Pancreas (tissue), 10 donors: ENCODE measurements at regions not wholly inside any gene's neighbourhood (a gene's known extent, or its start where the extent isn't known, plus 50 kb on each side); places are given as distances from the start of the nearest gene placed in this dataset.

ENCODE experiments used
- ATAC-seq, 4 donors: fragments of 200-7000 bp; cut with Tn5 transposase; one replicate each; pipeline versions ENCODE4 v1.8.0 to v1.9.1; 2020; ENCODE audit warnings: mild to moderate bottlenecking in 4 of 4, moderate library complexity in 4 of 4
- DNase-seq, 6 donors: peaks; one replicate each; pipeline ENCODE4 v3.0.0-alpha.2; 2020
- FAIRE-seq: peaks from 2 replicates; lab custom pipeline; 2012; peaks lifted over from hg19 to GRCh38; lab: Jason Lieb, UNC
- H3K27ac ChIP-seq, 4 donors: fragments of 200-600 bp; sonication (generic); 1 replicate in 3 of 4; 2 replicates in 1 of 4; pipeline versions ENCODE4 v1.5.0 to v1.8.0; 2020
- H3K27me3 ChIP-seq, 4 donors: fragments of 200-600 bp; one replicate each; pipeline ENCODE4 v1.8.0; 2021
- H3K36me3 ChIP-seq, 3 donors: fragments of 200-600 bp; sonication (generic) in 1 of 3; one replicate each; pipeline versions ENCODE4 v1.5.0 to v1.8.0; 2020 to 2021
- H3K4me1 ChIP-seq, 3 donors: fragments of 200-600 bp; one replicate each; pipeline ENCODE4 v1.8.0; 2021
- H3K4me3 ChIP-seq, 4 donors: fragments of 200-600 bp; sonication (generic) in 2 of 4; one replicate each; pipeline versions ENCODE4 v1.5.0 to v1.8.0; 2020 to 2021
- H3K9me3 ChIP-seq, 4 donors: fragments of 200-600 bp; one replicate each; pipeline ENCODE4 v1.8.0; 2021
- WGBS, 2 donors: extraction: QIAGEN DNeasy Blood & Tissue Kit; methylation state at CpG; one replicate each; pipeline ENCODE4 v1.1.7; 2013; 5-methylcytosine and 5-hydroxymethylcytosine counted together
- intact Hi-C, 3 donors: fragments of 100-400 bp; cut with DNase I; formaldehyde crosslinking; loops; one replicate each; pipeline versions ENCODE4 v1.11.1 to v1.14.2; 2022
- TF ChIP-seq, protein P1 (sequence below), 4 donors: fragments of 200-600 bp; sonication (generic) in 3 of 4; IDR thresholded peaks; one replicate each; pipeline versions ENCODE4 v1.5.0 to v1.8.0; 2021; ENCODE audit warnings: antibody characterized with exemption in 4 of 4
- donor health status: healthy with polysubstance abuse.
- donor health status: DM: no; HTN: no; CAD: no; lungs with moderate emphysema.
- donor health status: DM: no; HTN: no; CAD: no.
- donor health status: control.
- donor health status: control.
- donor health status: Bipolar disorder and iron deficiency.
- donor health status: DM: yes; HTN: yes; CAD: no.
- donor health status: DM: no; HTN: no; CAD: no.
- donor health status: DM: no; HTN: no; CAD: no.
- donor health status: DM: yes; HTN: yes; CAD: no.

DNA sequence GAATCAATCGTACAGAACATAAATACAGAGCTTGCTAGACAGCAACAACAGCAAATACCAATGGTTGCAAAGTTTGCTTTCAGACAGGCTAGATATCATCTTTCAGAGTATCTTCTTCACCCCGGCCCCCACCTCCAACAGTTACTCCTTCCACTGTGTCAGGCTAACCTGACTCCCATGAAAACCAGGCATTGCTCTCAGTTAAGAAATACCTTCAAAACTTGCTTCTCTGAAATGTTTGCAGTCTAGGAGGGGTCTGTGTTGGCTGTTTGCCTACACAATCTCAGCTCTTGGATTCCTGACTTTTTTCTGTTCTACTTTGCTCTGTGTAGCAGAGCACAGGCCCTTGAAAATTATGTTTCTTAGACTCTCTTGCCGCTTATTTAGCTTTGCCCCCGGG lies 599.5 kb upstream of the SYT4 start:
- Histone ChIP-seq H3K4me1 (no peaks in the 10 kb centered on the region), H3K27me3 (no peaks in the 10 kb centered on the region), H3K36me3 (no peaks in the 10 kb centered on the region), H3K4me3 (no peak overlapping the region), H3K9me3 (no peaks in the 10 kb centered on the region), H3K27ac (no peak overlapping the region)
- intact Hi-C loops = no loop called here
- TF ChIP-seq, protein P1, sequence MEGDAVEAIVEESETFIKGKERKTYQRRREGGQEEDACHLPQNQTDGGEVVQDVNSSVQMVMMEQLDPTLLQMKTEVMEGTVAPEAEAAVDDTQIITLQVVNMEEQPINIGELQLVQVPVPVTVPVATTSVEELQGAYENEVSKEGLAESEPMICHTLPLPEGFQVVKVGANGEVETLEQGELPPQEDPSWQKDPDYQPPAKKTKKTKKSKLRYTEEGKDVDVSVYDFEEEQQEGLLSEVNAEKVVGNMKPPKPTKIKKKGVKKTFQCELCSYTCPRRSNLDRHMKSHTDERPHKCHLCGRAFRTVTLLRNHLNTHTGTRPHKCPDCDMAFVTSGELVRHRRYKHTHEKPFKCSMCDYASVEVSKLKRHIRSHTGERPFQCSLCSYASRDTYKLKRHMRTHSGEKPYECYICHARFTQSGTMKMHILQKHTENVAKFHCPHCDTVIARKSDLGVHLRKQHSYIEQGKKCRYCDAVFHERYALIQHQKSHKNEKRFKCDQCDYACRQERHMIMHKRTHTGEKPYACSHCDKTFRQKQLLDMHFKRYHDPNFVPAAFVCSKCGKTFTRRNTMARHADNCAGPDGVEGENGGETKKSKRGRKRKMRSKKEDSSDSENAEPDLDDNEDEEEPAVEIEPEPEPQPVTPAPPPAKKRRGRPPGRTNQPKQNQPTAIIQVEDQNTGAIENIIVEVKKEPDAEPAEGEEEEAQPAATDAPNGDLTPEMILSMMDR (IDR thresholded peaks at IDR 0.05) = no peak
- 67 to 70% methylated on average over 4 of the region's 4 CpGs for WGBS, 2 donors
- FAIRE-seq (no peak), DNase-seq (no peak), ATAC-seq (no peak)

DNA sequence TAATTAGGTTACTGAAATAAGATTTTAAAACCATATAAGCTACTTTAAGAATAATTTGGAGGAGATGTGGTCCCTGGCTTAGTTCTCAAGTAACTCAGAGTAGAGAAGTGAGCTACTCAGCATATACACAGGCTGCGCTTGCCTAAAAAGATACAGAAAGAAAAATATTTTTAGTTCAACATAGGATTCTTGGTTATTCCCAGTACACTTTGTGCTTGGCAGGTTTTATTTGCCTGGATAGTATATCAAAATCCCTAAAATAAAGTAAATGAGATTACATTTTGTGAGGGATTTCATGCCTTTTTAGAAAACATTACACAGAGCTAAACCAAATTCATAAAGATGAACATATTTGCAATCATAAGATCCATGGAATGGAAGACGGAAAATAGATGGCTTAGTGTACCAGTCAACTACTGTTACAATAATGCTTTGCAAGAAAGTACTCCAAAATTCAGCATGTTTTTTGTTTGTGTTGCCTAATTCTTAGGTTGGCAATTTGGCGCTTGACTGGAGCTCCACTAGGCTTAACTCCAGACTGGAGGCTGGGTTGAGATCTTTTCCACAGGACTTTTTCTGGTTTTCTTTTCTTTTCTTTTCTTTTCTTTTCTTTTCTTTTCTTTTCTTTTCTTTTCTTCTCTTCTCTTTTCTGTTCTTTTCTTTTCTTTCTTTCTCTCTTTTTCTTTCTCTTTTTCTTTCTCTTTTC lies 600.5 kb upstream of the SYT4 start:
- ATAC-seq = no peak
- no peaks in the 10 kb centered on the region for H3K36me3 ChIP-seq
- DNase-seq = no peak
- no peak for FAIRE-seq
- H3K4me1 ChIP-seq = no peaks in the 10 kb centered on the region
- intact Hi-C loops = no loop called here
- WGBS, 2 donors = 96 to 99% methylated on average over 3 of the region's 3 CpGs
- TF ChIP-seq, protein P1 (IDR thresholded peaks at IDR 0.05) = no peak
- H3K27ac ChIP-seq = no peak overlapping the region
- no peaks in the 10 kb centered on the region for H3K9me3 ChIP-seq
- no peaks in the 10 kb centered on the region for H3K27me3 ChIP-seq
- H3K4me3 ChIP-seq = no peak overlapping the region

DNA sequence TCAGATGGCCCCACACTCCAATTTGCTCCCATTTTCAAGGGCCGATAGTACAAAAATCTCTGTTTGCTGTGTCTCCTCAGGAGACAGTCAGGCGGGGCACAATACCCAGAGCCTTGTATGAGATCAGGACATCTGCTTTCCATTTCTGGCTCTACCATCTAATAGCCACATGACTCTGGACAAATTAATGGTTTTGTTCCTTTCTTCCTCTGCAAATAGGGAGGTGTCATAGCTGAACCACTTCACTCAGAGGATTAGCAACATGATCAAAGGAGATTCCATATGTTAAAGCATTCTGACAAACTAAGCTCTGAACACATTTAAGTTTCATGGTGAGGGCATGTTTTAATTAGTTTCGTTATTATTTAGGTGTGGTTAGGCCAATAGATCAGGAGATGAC lies 602.1 kb upstream of the SYT4 start:
- no peak overlapping the region for H3K4me3 ChIP-seq
- H3K9me3 ChIP-seq = no peaks in the 10 kb centered on the region
- H3K27me3 ChIP-seq = no peaks in the 10 kb centered on the region
- TF ChIP-seq, protein P1 (IDR thresholded peaks at IDR 0.05) = no peak
- ATAC-seq = no peak
- no peaks in the 10 kb centered on the region for H3K4me1 ChIP-seq
- no peak for DNase-seq
- intact Hi-C loops = no loop called here
- 68 to 71% methylated on average over 3 of the region's 3 CpGs for WGBS, 2 donors
- FAIRE-seq = no peak
- H3K36me3 ChIP-seq = no peaks in the 10 kb centered on the region
- H3K27ac ChIP-seq = no peak overlapping the region

DNA sequence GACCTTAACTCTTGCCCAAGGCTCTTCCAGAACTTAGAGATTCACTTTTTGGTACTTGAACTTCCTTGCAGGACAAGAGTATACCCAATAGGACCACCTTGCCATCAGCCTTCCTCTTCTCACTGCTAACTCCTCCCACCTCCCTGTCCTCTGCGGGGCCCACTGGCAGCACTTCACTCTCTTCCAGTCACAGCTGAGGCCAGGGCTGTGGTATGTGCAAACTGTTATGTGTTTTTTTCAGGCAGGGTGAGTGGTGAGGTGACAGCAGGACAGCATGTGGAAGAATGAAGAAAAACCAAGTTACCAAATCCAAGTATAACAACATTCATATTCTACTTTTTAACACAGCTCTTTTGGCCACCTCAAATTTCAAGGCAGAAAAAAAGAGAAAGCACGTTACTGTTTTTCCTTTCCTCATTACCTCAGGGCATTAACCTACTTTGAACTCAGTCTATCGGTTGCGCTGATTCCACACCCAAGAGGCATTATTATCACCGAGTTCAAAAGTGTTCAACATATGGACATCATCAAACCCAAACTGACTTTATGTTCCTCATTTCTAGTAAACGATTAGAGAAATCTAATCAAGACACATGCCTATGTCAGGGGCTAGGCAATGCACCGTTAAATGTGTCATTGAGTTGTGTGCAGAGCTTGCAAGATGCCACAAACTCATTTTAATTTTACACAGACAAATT lies 605.2 kb upstream of the SYT4 start:
- intact Hi-C loops = no loop called here
- DNase-seq (no peak), ATAC-seq (no peak), FAIRE-seq (no peak)
- 78 to 80% methylated on average over 7 of the region's 7 CpGs for WGBS, 2 donors
- TF ChIP-seq, protein P1 (IDR thresholded peaks at IDR 0.05) = no peak
- no peaks in the 10 kb centered on the region for H3K36me3 ChIP-seq
- no peaks in the 10 kb centered on the region for H3K27me3 ChIP-seq
- H3K4me1 ChIP-seq = no peaks in the 10 kb centered on the region
- no peaks in the 10 kb centered on the region for H3K9me3 ChIP-seq
- H3K27ac ChIP-seq = no peak overlapping the region
- no peak overlapping the region for H3K4me3 ChIP-seq

DNA sequence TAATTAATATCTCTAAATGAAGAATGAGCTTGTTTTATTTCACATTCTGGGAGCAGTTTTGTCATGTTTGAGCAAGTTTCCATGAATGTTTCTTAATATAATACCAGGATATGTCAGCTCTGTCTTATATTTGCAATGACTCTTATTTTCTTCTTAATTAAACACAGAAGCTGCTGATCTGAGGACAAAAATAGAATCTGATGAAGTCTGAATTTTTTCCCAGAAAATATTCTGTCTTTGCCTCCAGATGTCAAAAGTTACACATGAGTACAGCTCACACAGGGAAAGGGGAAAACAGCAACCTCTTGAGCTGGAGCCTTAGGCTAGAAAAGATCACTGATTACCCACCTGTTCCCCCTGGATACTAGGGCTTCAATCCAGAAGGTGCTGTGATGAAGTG lies 606.6 kb upstream of the SYT4 start:
- H3K27ac ChIP-seq = no peak overlapping the region
- H3K36me3 ChIP-seq = no peaks in the 10 kb centered on the region
- H3K4me3 ChIP-seq = no peak overlapping the region
- no peak for FAIRE-seq
- TF ChIP-seq, protein P1 (IDR thresholded peaks at IDR 0.05) = no peak
- no peaks in the 10 kb centered on the region for H3K9me3 ChIP-seq
- no peaks in the 10 kb centered on the region for H3K27me3 ChIP-seq
- no peak for ATAC-seq
- intact Hi-C loops = no loop called here
- no peaks in the 10 kb centered on the region for H3K4me1 ChIP-seq
- no peak for DNase-seq
